OCI-LY7 (cell line): ENCODE measurements at regions not wholly inside any gene's neighbourhood (a gene's known extent, or its start where the extent isn't known, plus 50 kb on each side); places are given as distances from the start of the nearest gene placed in this dataset.

Source experiments
- BruUV-seq: library from RNA; stranded (reverse); fragments of 400-500 nt; replicated peaks from 2 replicates; lab custom pipeline; 2021; lab: Mats Ljungman, UMichigan
- CTCF ChIA-PET: fragments of 300-600 bp; sonication (Branson Sonifier 250); formaldehyde crosslinking; loops from one replicate; lab custom pipeline; 2022; ENCODE audit warnings: antibody characterized with exemption; ENCODE audit not compliant: unreplicated experiment; lab: Charles Lee
- POLR2A ChIA-PET: fragments of 300-600 bp; sonication (Branson Sonifier 250); formaldehyde crosslinking; loops from one replicate; lab custom pipeline; 2022; ENCODE audit warnings: antibody characterized with exemption; lab: Charles Lee
- DNase-seq: peaks from one replicate; pipeline ENCODE4 v3.0.0-alpha.2; 2015; ENCODE audit warnings: low spot score
- H2AFZ ChIP-seq: fragments of 200-600 bp; sonication (generic), shearing (Covaris generic); 2 replicates; pipeline ENCODE4 v1.6.1; 2014; ENCODE audit warnings: mild to moderate bottlenecking, antibody characterized with exemption, low read length, moderate library complexity
- H3K27ac ChIP-seq: fragments of 200-600 bp; sonication (generic); 2 replicates; pipeline ENCODE4 v1.5.1; 2014; ENCODE audit warnings: mixed run types, low read depth, mild to moderate bottlenecking, moderate library complexity, low read length, inconsistent platforms; ENCODE audit not compliant: poor library complexity, severe bottlenecking
- H3K36me3 ChIP-seq: fragments of 200-600 bp; sonication (generic); 2 replicates; pipeline ENCODE4 v1.6.1; 2014; ENCODE audit warnings: mild to moderate bottlenecking, antibody characterized with exemption, low read length, moderate library complexity, mixed read lengths; ENCODE audit not compliant: insufficient read depth
- H3K4me1 ChIP-seq: fragments of 200-600 bp; sonication (generic); 2 replicates; pipeline ENCODE4 v1.5.1; 2014; ENCODE audit warnings: mild to moderate bottlenecking, low read length; ENCODE audit not compliant: insufficient read depth, poor library complexity, severe bottlenecking
- H3K4me2 ChIP-seq: fragments of 200-600 bp; sonication (generic); 2 replicates; pipeline ENCODE4 v1.6.1; 2014; ENCODE audit warnings: mild to moderate bottlenecking, low read length
- H3K4me3 ChIP-seq: fragments of 200-600 bp; sonication (generic); 2 replicates; pipeline ENCODE4 v1.5.1; 2014; ENCODE audit warnings: mild to moderate bottlenecking, low read depth, low read length; ENCODE audit not compliant: poor library complexity, severe bottlenecking
- H3K79me2 ChIP-seq: fragments of 200-600 bp; sonication (generic); 2 replicates; pipeline ENCODE4 v1.6.1; 2016; ENCODE audit warnings: low read depth, mild to moderate bottlenecking, low read length, moderate library complexity, mixed read lengths; ENCODE audit not compliant: insufficient read depth
- H3K9me2 ChIP-seq: fragments of 200-600 bp; sonication (generic); 2 replicates; pipeline ENCODE4 v1.6.1; 2016; ENCODE audit warnings: mild to moderate bottlenecking, low read length, mixed read lengths; ENCODE audit not compliant: insufficient read depth
- H3K9me3 ChIP-seq: fragments of 200-600 bp; sonication (generic); 2 replicates; pipeline ENCODE4 v1.6.1; 2014; ENCODE audit warnings: mild to moderate bottlenecking, mixed run types, low read length, mixed read lengths
- H4K20me1 ChIP-seq: fragments of 200-600 bp; sonication (generic); 2 replicates; pipeline ENCODE4 v1.6.1; 2014; ENCODE audit warnings: mild to moderate bottlenecking, antibody characterized with exemption, low read length, moderate library complexity, mixed read lengths; ENCODE audit not compliant: insufficient read depth
- EZH2phosphoT487 ChIP-seq: fragments of 200-600 bp; sonication (generic); IDR thresholded peaks from 2 replicates; pipeline ENCODE4 v1.6.1; 2018; ENCODE audit warnings: low read depth, borderline replicate concordance, mild to moderate bottlenecking, mixed run types, antibody characterized with exemption, low read length, moderate library complexity, mixed read lengths
- intact Hi-C: fragments of 100-400 bp; cut with micrococcal nuclease; formaldehyde crosslinking; loops from one replicate; pipeline ENCODE4 v1.10.0; 2022; ENCODE audit not compliant: unreplicated experiment
- TF ChIP-seq, protein P1 (sequence below): fragments of 200-600 bp; sonication (generic); conservative IDR thresholded peaks from 2 replicates; pipeline ENCODE4 v1.5.1; 2014; ENCODE audit warnings: mild to moderate bottlenecking, antibody characterized with exemption, low read length, moderate library complexity, mixed read lengths

DNA sequence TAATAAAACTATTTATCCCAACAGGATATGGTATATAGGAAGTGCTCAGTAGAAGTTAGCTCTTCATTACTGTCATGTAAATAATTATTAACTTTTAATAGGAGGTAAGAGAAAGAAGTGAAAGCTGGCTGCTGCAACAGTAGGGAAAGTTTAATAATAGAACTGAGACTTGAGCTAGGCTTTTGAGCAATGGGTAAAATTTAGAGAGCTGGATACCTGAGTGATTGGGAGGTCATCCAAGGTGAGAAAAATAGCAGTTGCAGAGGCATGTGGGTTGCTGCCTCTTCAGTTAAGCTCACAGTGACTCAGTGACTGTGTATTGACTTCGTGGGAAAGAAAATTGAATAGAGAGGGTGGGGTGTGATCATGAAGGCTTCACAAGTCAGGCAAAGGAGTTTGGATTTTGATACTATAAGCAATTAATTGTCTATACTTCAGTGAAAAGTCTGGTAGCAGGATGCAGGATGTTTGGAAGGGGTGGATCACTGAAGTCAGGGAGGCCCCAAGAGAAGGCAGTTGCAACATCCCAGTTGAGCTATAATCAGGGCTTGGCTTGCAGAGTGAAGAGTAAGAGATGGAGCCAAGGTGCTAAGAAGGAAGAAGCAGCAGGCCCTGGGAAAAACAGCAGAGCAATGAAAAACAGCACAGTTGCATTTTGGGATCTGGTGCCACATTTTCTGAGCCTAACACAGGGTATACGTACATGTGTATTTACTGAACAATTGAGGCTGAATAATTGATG, 172.0 kb upstream of the FRMD6 start:
- TF ChIP-seq EZH2phosphoT487, result no peak
- TF ChIP-seq, protein P1, sequence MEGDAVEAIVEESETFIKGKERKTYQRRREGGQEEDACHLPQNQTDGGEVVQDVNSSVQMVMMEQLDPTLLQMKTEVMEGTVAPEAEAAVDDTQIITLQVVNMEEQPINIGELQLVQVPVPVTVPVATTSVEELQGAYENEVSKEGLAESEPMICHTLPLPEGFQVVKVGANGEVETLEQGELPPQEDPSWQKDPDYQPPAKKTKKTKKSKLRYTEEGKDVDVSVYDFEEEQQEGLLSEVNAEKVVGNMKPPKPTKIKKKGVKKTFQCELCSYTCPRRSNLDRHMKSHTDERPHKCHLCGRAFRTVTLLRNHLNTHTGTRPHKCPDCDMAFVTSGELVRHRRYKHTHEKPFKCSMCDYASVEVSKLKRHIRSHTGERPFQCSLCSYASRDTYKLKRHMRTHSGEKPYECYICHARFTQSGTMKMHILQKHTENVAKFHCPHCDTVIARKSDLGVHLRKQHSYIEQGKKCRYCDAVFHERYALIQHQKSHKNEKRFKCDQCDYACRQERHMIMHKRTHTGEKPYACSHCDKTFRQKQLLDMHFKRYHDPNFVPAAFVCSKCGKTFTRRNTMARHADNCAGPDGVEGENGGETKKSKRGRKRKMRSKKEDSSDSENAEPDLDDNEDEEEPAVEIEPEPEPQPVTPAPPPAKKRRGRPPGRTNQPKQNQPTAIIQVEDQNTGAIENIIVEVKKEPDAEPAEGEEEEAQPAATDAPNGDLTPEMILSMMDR, result no peak
- BruUV-seq, result no TSS peak
- H2AFZ ChIP-seq, result no peak overlapping the region
- POLR2A ChIA-PET, result interaction anchor here (0.6 kb wide), 1 partner anchor 50 kb away, joined by 3 read pairs; no protein-coding TSS in a partner anchor
- intact Hi-C loops, result no loop called here
- no peaks in the 10 kb centered on the region for H3K9me2 ChIP-seq
- no peak for DNase-seq
- no peaks in the 10 kb centered on the region for H3K9me3 ChIP-seq
- CTCF ChIA-PET, result no interaction called here
- no peaks in the 10 kb centered on the region for H3K4me1 ChIP-seq
- H3K36me3 ChIP-seq, result no peaks in the 10 kb centered on the region
- H3K27ac ChIP-seq, result no peak overlapping the region
- H3K4me2 ChIP-seq, result no peak overlapping the region
- H3K79me2 ChIP-seq, result no peaks in the 10 kb centered on the region
- H3K4me3 ChIP-seq, result no peak overlapping the region
- H4K20me1 ChIP-seq, result no peaks in the 10 kb centered on the region

DNA sequence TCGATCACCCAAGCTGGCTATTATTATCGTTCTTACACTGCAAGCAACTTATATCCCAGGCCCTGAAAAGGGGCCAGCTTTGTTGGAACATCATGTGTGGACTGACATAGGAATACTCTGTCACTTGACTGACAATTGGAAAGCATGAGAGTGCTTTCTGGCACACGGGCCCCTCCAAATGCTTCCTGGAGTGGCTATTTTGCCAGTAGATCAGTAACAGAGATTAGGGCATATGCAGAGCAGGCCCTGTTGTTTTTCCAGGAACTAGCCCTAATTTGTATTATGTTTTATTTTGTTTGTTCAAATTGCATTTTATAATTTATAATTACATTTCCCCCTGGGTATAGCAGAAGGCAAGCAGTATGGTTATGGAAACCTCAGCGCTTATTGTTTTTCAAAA, 170.1 kb upstream of the FRMD6 start:
- POLR2A ChIA-PET, result no interaction called here
- intact Hi-C loops, result no loop called here
- TF ChIP-seq EZH2phosphoT487, result no peak
- TF ChIP-seq, protein P1, result no peak
- H3K9me3 ChIP-seq, result no peaks in the 10 kb centered on the region
- no peaks in the 10 kb centered on the region for H3K79me2 ChIP-seq
- H3K4me2 ChIP-seq, result no peak overlapping the region
- no peaks in the 10 kb centered on the region for H3K36me3 ChIP-seq
- no peaks in the 10 kb centered on the region for H4K20me1 ChIP-seq
- BruUV-seq, result no TSS peak
- CTCF ChIA-PET, result no interaction called here
- no peak overlapping the region for H3K4me3 ChIP-seq
- H3K9me2 ChIP-seq, result no peaks in the 10 kb centered on the region
- no peak for DNase-seq
- no peaks in the 10 kb centered on the region for H3K4me1 ChIP-seq
- no peak overlapping the region for H2AFZ ChIP-seq
- H3K27ac ChIP-seq, result no peak overlapping the region

DNA sequence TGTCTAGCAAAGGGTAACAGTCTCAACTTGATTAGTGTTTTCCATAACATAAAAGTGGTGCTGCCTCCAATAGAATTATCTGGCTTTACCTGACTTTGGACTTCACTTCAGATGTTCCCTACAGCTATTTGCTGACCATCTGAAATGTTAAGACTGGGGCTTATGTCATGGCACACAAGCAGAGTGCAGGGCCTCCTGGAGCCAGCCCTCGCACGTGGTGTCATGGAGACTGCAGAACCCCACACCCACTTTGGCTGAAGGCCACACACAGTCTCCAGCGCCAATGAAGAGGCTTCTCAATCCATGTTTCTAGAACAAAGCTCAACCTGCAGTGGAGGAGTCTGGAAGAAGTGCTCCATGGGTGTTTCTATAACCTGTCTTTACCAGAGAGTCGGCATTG, 169.6 kb upstream of the FRMD6 start:
- H2AFZ ChIP-seq, result no peak overlapping the region
- H3K36me3 ChIP-seq, result no peaks in the 10 kb centered on the region
- H3K9me2 ChIP-seq, result no peaks in the 10 kb centered on the region
- H3K4me2 ChIP-seq, result no peak overlapping the region
- H4K20me1 ChIP-seq, result no peaks in the 10 kb centered on the region
- ChIA-PET POLR2A (interaction anchor here (0.7 kb wide), 1 partner anchor 18 kb away, joined by 3 read pairs; no protein-coding TSS in a partner anchor), CTCF (no interaction called here)
- H3K4me1 ChIP-seq, result no peaks in the 10 kb centered on the region
- DNase-seq, result no peak
- H3K4me3 ChIP-seq, result no peak overlapping the region
- no peak for TF ChIP-seq EZH2phosphoT487
- TF ChIP-seq, protein P1, result no peak
- no TSS peak for BruUV-seq
- H3K9me3 ChIP-seq, result no peaks in the 10 kb centered on the region
- H3K27ac ChIP-seq, result no peak overlapping the region
- intact Hi-C loops, result no loop called here
- H3K79me2 ChIP-seq, result no peaks in the 10 kb centered on the region
